HG03354 (cell line): ENCODE measurements at regions not wholly inside any gene's neighbourhood (a gene's known extent, or its start where the extent isn't known, plus 50 kb on each side); places are given as distances from the start of the nearest gene placed in this dataset.
"Not testable (repeated sequence)": the region's sequence is repeated elsewhere in the genome, so short reads cannot be mapped to it uniquely, and the experiment has no call there.

Experiments
- ATAC-seq: cut with Tn5 transposase; IDR thresholded peaks from one replicate; pipeline ENCODE4 v1.9.1; 2021; ENCODE audit warnings: mild to moderate bottlenecking; ENCODE audit not compliant: unreplicated experiment, poor library complexity, severe bottlenecking

DNA sequence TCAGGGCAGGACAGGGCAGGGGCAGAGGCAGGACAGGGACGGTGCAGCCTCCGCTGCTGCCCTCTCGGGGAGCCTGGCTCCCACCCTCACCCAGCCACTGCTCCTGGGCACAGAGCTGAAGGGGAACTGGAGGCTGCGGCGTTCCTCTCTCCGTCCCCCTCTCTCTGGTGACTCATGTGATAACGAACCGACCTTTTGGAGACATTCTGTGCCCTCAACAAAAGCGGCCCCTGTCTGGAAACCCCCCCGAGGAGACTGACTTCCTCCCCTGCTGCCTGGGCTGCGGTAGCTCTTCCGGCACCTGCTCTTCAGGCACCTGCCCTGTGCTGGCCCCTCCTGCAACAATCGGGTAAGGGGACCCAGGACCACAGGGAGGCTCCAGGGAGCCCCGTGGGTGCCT lies 5419.6 kb upstream of the TPTE start:
- peak; percentile 64 for ATAC-seq

DNA sequence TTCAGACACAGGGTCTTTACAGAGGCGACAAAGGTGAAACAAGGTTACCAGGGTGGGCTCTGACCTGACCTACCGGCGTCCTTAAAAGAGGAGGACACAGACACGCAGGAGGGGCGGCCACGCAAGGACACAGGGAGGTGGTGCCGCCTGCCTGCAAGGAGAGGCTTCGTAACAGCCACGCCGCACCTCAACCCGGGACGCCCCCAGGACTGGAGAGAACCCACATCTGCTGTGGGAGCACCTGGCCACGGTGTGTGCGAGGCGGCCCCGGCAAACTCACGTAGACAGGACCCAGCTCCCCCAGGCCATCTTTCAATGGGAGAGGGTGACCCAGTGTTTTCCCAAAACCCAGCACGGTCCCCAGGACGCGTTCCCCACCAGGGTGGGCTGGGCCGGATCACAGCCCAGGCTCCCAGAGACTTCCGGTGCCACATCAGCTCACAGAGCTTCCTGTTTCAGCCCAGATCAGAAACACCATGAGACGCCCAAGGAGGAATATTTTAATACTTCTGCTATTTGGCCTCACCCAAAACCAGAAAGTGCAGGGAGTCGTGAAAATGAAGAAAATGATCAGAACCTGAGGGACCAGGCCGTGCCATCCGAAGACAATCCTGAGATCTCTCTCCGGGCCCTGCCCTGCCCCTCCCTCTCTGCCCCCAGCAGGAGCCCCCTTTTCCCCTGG lies 5417.4 kb upstream of the TPTE start:
- ATAC-seq, result not testable (repeated sequence)

DNA sequence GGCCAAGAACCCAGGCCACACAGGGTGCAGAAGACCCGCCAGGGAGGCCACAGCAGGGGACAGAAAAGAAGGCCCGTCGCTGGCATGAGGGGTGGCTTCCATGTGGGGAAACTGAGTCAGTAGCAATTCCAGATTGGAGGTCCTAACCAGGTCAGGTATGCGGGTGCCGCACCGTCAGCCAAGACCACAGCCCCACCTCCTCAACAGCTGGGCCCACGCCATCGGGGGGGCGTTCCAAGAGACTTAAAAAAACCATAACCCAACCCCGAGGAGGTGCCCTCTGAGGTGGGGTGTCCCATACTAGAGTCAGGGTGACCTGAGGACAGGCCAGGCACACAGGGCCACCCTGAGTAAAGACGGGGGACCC lies 5416.8 kb upstream of the TPTE start:
- ATAC-seq, result not testable (repeated sequence)

DNA sequence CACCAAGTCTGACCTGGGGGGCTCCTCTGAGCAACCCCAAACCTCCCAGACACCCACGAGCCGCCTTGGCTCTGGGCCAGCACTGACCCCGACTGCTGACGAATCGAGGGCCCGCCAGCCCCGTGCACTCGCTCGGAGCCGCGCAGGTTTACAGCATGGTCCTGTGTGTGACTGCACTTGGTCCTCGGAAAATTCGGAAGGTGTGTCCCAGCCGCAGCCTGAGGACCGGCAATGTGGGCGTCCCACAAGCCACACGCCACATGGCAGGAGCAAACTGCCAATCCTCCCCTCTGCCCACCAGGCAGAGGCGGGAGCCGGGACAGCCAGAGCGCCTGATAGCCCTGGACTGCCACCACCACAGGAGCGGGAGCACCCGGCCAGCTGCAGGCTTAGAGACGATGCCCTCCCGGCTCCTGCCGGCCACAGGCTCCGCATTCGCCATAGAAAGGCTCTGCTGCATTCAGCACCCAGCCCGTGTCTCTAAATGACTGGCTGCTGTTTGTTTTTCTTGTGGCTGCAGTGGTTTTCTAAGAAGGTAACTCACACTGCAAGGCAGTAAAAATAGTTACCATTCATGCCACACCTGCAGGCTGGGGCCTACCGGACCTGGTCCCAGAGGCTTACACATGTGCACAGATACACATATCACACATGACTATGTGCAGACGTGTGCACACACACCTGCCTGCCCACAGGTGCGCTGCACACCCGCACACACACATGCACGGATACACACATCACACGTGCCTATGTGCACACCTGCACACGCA lies 5415.3 kb upstream of the TPTE start:
- peak; percentile 49 for ATAC-seq

DNA sequence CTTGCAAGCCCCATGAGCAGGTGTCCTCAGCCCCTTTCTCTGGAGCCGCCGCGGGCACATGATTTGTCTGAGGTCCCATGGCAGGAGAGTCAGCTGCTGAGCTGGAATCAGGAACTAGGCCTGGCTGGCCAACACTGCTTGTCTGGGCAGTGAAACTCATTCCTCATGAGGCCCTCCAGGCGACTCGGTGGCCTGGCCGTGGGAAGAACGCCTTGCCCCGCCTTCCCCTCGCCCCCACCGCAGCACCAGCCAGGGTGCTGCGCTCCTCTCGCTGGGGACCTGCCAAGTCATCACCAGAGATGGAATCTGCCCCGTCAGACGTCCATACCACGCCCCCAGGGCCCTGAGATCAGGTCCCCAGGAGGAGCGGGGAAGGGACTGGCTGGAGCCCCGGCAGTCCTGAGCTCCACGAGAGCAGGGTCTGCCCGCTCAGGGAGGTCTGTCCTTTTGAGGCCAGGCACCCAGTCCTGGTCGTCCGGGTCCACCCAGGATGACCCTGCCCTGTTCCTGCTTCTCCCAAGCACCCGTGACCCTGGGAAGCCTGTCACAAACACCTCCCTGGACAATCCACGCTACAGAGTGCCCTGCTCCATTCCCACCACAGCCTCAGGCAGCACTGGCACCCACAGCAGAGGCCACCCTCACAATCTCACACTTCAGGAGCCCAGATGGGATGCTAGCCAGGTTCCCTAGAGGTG lies 5414.5 kb upstream of the TPTE start:
- ATAC-seq, result peak; percentile 35

DNA sequence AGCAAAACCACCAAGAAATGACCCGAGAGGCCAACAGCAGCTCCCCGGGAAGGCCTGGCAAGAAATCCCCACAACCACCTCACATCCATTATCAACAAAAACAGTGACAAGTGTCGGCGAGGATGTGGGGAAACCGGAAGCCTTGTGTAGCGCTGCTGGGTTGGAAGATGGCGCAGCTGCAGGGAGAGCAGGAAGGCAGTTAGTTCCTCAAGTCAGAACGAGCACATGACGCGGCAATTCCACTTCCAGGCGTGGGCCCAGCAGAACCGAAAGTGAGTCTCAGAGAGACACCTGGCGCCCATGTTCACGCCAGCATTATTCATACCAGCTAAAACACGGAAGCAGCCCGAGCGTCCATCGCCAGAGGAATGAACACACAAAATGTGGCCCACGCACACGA lies 5413.7 kb upstream of the TPTE start:
- not testable (repeated sequence) for ATAC-seq

DNA sequence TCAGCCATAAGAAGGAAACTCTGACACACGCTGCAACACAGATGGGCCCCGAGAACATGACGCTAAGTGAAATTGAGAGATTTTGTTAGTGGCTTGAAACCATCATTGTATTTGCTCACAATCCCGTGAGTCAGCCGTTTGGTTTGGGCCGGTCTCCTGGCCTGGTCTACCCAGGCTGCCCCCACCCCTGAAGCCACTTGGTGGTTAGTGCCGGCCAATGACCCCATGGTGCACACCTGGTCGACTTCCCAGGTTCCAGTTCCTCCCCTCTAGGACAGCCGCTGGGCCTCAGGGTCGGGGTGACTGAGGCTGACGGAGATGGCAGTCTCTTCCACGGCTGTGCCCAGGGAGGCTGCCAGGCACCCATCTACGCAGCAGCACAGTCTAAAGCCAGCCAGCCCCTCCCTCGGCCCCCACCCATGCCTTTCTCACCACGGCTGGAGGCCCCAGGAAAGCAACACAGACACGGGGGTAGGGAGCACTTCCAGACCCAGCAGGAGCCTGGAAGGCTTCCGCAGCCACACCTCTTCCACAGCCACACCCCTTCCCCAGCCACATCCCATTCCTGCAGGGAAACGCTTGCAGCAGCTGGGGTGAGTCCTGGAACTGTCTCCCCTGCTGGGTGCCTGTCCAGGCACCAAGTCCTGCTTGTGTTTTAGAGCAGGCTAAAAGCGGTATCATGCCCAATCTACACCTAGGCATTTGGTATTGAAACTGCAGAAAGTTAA lies 5413.2 kb upstream of the TPTE start:
- not testable (repeated sequence) for ATAC-seq

DNA sequence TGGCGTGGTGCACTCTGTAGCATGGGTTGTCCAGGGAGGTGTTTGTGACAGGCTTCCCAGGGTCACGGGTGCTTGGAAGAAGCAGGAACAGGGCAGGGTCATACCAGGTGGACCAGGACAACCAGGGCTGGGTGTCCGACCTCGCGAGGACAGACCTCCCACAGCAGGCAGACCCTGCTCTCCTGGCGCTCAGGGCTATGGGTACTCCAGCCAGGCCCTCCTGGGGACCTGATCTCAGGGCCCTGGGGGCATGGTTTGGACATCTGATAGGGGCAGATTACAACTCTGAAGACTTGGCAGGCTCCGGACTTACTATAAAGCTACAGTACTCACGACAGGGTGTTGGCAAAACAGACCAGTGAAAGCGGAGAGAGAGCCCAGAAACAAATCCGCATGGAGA lies 5410.2 kb upstream of the TPTE start:
- not testable (repeated sequence) for ATAC-seq

DNA sequence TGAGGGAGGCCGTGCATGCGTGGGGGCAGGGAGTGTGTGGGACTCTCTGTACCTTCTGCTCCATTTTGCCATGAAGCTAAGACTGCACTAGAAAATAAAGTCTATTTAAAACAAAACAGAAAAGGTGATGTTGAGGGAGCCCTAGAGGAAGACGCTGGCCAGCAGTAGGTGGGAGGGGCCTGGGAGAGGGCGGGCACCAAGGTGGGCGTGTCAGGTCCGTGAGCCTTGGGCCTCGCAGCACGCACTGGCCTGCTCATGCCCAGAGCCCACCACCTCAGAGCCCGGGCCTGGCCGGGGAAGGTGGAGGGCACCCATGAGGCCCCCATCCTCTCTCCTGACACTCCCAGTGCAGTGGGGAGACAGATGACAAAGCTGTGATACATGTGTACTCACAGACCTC lies 5408.3 kb upstream of the TPTE start:
- ATAC-seq, result not testable (repeated sequence)

DNA sequence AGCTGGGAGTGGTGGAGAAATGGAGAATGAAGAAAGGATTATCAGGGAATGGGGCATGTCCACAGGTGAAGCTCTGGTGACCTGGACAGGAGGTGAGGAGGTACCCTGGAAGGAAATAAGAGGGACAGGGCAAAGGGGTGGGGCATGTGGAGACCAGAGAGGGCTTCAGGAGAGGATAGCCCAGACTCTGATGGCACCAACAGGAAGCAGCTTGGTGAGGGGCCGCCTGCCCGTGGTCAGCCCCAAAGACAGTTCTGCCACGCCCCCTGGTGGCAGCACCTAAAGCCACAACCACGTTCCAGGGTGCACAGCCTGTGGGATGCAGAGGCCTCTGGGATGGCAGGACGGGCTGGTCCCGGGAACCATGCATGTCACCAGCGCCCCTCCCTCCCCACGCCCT lies 5406.9 kb upstream of the TPTE start:
- not testable (repeated sequence) for ATAC-seq

DNA sequence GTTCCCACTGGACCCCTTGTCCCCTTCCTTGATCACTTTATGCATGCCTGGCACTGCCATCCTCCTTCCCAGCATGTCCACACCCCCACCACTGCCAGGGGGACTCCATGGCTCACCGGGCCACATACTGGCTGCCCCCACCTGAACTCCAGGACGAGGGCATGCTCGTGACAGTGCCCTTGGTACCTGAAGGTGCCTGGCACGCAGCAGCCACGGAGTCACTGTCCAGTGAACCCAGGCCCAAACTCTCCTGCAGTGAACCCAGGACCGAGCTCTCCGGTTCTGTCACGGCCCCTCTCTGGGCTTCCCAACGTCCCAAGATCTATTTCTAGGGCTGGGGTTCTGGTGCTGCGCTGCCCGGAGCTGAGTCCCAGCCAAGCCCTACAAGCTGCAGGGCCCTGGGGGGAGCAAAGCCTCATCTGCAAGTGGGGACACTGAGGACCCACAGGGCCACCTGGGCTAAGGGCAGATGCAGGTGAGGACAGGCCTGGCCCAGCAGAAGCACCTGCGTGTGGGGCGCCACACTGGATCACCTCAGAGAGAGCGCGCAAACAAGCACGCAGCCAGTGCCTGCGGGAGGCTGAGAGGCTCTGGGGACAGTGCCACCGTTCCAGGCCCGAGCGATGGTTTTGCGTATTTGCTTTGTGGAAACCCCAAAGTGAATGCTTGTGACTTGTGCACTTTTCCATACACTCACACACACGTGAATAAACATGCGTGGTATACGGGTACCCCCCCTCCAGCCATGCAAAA lies 5406.3 kb upstream of the TPTE start:
- ATAC-seq, result not testable (repeated sequence)

DNA sequence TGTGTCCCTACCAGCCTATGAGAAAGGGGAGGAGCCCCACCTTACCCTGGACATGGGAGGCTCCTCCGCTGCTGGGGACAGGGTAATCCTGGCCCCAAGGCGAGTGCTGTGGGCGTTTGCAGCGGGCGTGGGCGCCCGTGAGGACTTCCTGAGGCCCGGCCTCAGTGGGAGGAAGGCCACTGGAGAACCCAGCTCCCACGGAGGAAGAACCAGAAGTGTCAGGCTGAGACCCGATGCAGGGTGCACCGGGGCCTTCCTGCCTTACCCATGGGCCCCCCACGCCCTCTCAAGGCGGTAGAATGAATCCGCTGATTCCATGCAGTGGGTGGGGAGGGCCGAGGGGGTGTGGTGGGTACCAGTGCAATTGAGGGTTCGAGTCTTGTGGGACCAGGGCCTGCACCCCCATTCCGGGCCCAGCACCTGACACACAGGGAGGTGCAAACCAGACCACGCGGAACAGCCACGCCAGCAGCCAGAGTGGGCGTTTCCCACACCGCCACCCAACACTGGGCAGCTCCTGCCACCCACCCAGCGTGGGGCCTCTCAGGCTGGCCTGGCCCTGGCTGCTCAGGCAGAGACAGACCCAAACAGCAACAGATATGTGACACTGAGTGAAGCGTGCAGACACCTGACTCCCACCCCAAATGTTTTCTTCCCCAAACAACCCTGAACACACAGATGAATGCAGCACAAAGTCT lies 5405.6 kb upstream of the TPTE start:
- not testable (repeated sequence) for ATAC-seq

DNA sequence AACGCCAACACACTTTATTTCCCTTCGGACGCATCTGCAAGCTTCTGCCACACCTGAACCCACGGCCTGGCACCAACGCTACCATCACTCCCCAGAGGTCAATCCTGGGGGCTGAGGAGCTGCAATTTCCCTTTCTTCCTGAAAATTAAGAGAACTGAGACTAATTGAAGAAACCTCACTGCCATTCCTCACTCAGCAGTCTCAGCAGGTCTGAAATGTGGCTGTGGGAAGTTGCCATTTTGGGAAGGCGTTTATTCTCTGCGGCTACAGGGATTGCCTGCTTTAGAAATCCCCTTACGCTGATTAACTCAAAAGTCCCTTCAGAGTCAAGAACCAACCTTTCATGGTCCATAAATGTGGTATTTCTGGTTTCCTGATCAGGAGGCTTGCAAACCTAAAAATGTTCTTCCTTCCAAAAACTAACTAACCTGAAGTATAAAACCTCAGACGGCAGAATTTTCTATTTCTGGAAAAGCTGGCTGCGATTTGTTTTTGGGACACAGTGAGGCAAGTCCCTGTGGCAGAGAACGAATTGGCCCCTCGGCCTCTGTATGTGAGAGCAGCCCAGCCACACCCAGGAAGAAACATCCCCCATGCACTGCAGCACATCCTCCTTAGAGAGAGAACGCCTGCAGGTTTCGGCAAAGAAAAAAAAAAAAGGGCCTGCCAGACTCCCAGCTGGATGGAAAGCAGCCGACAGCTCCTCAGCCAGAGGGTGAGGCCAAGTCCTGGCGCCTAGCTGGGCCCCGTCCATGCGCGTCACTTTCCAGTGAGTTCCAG lies 5404.8 kb upstream of the TPTE start:
- ATAC-seq, result not testable (repeated sequence)

DNA sequence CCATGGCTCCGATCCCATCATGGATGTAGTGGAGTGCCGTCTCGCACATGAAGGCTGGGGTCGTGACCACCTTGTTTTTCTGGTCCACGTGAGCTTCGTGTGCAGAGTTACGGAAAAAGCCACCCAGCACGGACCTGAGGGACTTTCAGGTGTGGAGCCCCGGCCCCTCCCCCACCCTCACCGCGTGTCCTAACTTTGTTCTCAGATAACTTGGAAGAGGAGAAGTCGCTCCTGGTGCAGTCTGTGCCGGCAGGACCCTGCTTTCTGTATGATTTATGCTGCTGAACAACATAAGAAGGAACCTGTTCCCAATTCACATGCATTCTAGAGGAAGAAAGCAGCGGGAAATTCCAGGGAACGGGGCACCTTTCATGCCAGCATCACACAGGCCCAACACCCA lies 5404.2 kb upstream of the TPTE start:
- ATAC-seq, result not testable (repeated sequence)

DNA sequence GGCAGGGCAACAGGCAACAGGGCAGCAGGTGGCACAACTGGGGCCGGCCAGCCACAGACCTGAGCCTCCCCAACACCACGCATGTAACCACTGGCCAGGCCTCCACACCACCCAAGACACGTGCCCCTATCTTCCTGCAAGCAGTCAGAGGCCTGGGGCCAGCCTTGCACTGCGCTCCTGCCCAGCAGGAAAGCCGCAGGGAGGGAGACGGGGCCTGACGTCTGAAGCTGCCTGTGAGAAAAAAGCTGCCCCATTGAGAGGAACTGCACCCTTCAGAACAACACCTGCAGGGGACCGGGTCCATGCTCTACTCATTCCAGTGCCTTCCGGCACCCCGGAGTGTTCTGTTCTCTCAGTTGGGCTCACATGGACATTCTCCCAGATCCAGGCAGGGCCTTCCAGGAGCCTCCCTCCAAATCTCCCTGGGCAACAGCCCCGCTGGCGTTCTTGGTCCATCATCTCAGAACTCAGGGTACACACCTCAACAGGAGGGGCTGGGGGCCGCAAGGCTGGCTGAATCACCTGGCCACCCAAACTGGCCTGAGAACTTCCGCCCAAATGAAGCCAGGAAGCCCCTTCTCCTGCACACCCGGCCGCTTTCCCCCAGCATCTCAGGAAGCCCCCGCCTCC lies 5403.6 kb upstream of the TPTE start:
- ATAC-seq, result not testable (repeated sequence)

DNA sequence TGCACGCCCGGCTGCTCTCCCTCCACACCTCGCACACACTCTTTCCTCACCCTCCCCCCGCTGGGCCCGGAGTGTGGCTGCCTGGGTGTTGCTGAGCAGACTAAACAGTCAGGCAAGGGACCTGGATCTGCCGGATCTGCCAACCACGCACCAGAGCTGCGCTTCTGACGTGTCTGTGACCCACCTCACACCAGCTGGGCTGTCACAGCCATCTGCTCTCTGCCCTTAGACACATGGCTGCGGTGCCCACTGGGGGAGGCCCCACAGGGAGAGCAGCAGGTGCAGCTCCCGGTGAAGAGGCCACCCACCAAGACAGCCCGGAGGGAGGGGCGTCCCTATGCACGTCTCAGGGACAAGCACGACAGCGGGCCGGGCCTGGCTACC lies 5403.1 kb upstream of the TPTE start:
- ATAC-seq, result peak; percentile 44

DNA sequence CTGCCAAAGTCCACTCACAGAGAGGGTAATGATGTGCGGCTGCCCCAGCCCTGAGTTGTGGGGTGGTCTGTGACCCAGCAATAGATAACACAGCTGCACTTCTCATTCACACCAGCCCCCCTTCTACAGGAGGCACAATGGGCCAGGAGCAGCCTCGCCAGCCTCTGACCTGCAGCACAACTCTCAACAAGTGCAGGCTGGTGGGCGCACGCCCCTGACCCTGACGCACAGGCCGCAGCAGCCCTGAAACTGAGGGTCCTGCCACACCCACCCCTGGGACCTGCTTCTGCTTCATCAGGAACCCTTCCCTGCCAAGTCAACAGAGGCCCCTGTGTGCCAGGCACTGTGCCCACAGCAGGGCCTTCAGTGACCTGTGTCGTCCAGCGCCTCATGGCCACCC lies 5402.2 kb upstream of the TPTE start:
- not testable (repeated sequence) for ATAC-seq

DNA sequence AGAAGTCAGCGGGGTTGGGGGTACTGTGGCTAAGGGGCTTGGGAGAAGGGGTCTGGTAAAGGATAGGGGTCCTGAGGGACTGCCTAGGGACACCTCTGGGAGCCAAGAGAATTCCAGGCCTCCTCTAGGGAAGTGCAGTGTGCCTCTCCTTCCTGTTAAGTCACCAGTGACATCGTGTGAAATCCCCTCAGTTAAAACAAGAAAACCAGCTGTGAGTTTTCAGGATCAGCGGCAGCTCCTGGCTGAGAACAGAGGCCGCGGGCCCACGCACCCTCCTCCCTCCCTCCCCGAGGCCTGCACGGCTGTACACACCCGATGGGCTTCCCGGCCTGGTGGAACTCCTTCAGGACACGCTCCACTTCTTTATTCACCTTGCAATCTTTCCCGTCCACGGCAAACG lies 5400.0 kb upstream of the TPTE start:
- ATAC-seq, result not testable (repeated sequence)
